A549 (cell line): ENCODE measurements at regions not wholly inside any gene's neighbourhood (a gene's known extent, or its start where the extent isn't known, plus 50 kb on each side); places are given as distances from the start of the nearest gene placed in this dataset.

ENCODE experiments used
- ATAC-seq, 2 experiments: fragments of 200-7000 bp in 1 of 2; fragments of >200 bp in 1 of 2; cut with Nextera tagmentation in 1 of 2; cut with Tn5 transposase in 1 of 2; 3 replicates each; pipeline versions ENCODE4 v1.8.0 to v1.9.1; 2018 to 2020; ENCODE audit warnings: mild to moderate bottlenecking in 1 of 2, moderate library complexity in 1 of 2
- CTCF ChIA-PET: fragments of 300-600 bp; sonication (Branson Sonifier 250); formaldehyde crosslinking; extraction: SDS; loops from one replicate; lab custom pipeline; 2021; ENCODE audit warnings: antibody characterized with exemption, inconsistent platforms; lab: Yijun Ruan, JAX
- POLR2A ChIA-PET: fragments of 350-600 bp; formaldehyde crosslinking; extraction: SDS; loops from one replicate; lab custom pipeline; 2021; ENCODE audit warnings: antibody characterized with exemption, inconsistent platforms; lab: Yijun Ruan, JAX
- DNase-seq, 2 experiments: peaks; one replicate each; pipeline versions ENCODE4 v3.0.0 to v3.0.0-alpha.2; 2011 to 2016; ENCODE audit warnings: low read depth in 1 of 2, low spot score in 1 of 2
- FAIRE-seq: peaks from 2 replicates; lab custom pipeline; 2011; peaks lifted over from hg19 to GRCh38; lab: Jason Lieb, UNC
- H3K27ac ChIP-seq, 2 experiments: fragments of >200 bp; sonication (Bioruptor Twin); formaldehyde crosslinking; 3 replicates each; pipeline ENCODE4 v1.5.1; 2016 to 2017
- H3K4me1 ChIP-seq: fragments of >200 bp; sonication (Bioruptor Twin); formaldehyde crosslinking; 3 replicates; pipeline ENCODE4 v1.6.1; 2016
- H3K4me2 ChIP-seq: fragments of >200 bp; sonication (Bioruptor Twin); formaldehyde crosslinking; 3 replicates; pipeline ENCODE4 v1.6.1; 2016
- H3K4me3 ChIP-seq: fragments of >200 bp; sonication (Bioruptor Twin); formaldehyde crosslinking; 3 replicates; pipeline ENCODE4 v1.5.1; 2016
- H3K9me3 ChIP-seq: fragments of >200 bp; sonication (Bioruptor Twin); formaldehyde crosslinking; 3 replicates; pipeline ENCODE4 v1.6.1; 2016
- BCL3 ChIP-seq: fragments of >200 bp; sonication (Bioruptor Twin); formaldehyde crosslinking; IDR thresholded peaks from 3 replicates; pipeline ENCODE4 v1.6.1; 2016
- CBX2 ChIP-seq: fragments of 200-600 bp; sonication (generic); IDR thresholded peaks from 2 replicates; pipeline ENCODE4 v1.6.1; 2016; ENCODE audit warnings: low read depth, mild to moderate bottlenecking, borderline replicate concordance
- CEBPB ChIP-seq, 2 experiments: fragments of >200 bp in 1 of 2; sonication (Bioruptor Twin) in 1 of 2; formaldehyde crosslinking in 1 of 2; IDR thresholded peaks; 2 replicates each; pipeline ENCODE4 v1.6.1; 2012 to 2016
- EHF ChIP-seq: fragments of 250-450 bp; sonication (Bioruptor Pico); IDR thresholded peaks from 2 replicates; pipeline ENCODE4 v1.5.0; 2020; ENCODE audit warnings: mild to moderate bottlenecking
- EHMT2 ChIP-seq: fragments of 200-600 bp; sonication (generic); IDR thresholded peaks from 2 replicates; pipeline ENCODE4 v1.6.1; 2016; ENCODE audit warnings: antibody characterized with exemption, low read depth, mild to moderate bottlenecking, moderate library complexity
- ELK1 ChIP-seq: fragments of 150-350 bp; IDR thresholded peaks from 2 replicates; pipeline ENCODE4 v1.6.1; 2014; ENCODE audit warnings: low read depth, mild to moderate bottlenecking, low read length
- GATA3 ChIP-seq: IDR thresholded peaks from 2 replicates; pipeline ENCODE4 v1.6.1; 2012; ENCODE audit warnings: borderline replicate concordance
- HDAC2 ChIP-seq: fragments of 200-600 bp; sonication (generic); IDR thresholded peaks from 2 replicates; pipeline ENCODE4 v1.6.1; 2016
- HOXB5 ChIP-seq: fragments of 250-450 bp; sonication (Bioruptor Pico); IDR thresholded peaks from 2 replicates; pipeline ENCODE4 v1.5.0; 2020; ENCODE audit warnings: mild to moderate bottlenecking, moderate library complexity
- JUNB ChIP-seq: fragments of >200 bp; sonication (Bioruptor Twin); formaldehyde crosslinking; IDR thresholded peaks from 2 replicates; pipeline ENCODE4 v1.6.1; 2016
- KDM5A ChIP-seq: fragments of 200-600 bp; sonication (generic); IDR thresholded peaks from 2 replicates; pipeline ENCODE4 v1.6.1; 2016; ENCODE audit warnings: antibody characterized with exemption, mild to moderate bottlenecking
- MAX ChIP-seq: IDR thresholded peaks from 2 replicates; pipeline ENCODE4 v1.6.1; 2012
- MAZ ChIP-seq: fragments of 150-350 bp; IDR thresholded peaks from 2 replicates; pipeline ENCODE4 v1.6.1; 2014; ENCODE audit warnings: antibody characterized with exemption, low read depth, low read length, borderline replicate concordance
- NPAS2 ChIP-seq: fragments of 250-450 bp; sonication (Bioruptor Pico); IDR thresholded peaks from 2 replicates; pipeline ENCODE4 v1.8.0; 2022; ENCODE audit warnings: mild to moderate bottlenecking, moderate library complexity, borderline replicate concordance
- PHF8 ChIP-seq: fragments of 200-600 bp; sonication (generic); IDR thresholded peaks from 2 replicates; pipeline ENCODE4 v1.6.1; 2016; ENCODE audit warnings: low read depth, mild to moderate bottlenecking, antibody characterized with exemption, moderate library complexity, borderline replicate concordance
- POLR2A ChIP-seq: IDR thresholded peaks from 2 replicates; pipeline ENCODE4 v1.6.1; 2012; ENCODE audit warnings: mild to moderate bottlenecking, low read length
- POLR2AphosphoS2 ChIP-seq: conservative IDR thresholded peaks from 2 replicates; pipeline ENCODE4 v1.6.1; 2012; ENCODE audit warnings: low read length, improper control_type of control experiment, inconsistent platforms
- RAD21 ChIP-seq, 2 experiments: fragments of >200 bp in 1 of 2; sonication (Bioruptor Twin) in 1 of 2; formaldehyde crosslinking in 1 of 2; IDR thresholded peaks in 1 of 2; conservative IDR thresholded peaks in 1 of 2; 2 replicates in 1 of 2; 3 replicates in 1 of 2; pipeline ENCODE4 v1.6.1; 2012 to 2018; ENCODE audit warnings: inconsistent platforms in 1 of 2
- RCOR1 ChIP-seq: fragments of 150-350 bp; IDR thresholded peaks from 2 replicates; pipeline ENCODE4 v1.6.1; 2014; ENCODE audit warnings: antibody characterized with exemption, low read length, low read depth
- REST ChIP-seq: fragments of 200-600 bp; sonication (generic); IDR thresholded peaks from 2 replicates; pipeline ENCODE4 v1.6.1; 2016; ENCODE audit warnings: antibody characterized with exemption, mild to moderate bottlenecking, moderate library complexity
- RNF2 ChIP-seq: fragments of 200-600 bp; sonication (generic); IDR thresholded peaks from 2 replicates; pipeline ENCODE4 v1.6.1; 2016; ENCODE audit warnings: low read depth, mild to moderate bottlenecking, antibody characterized with exemption, moderate library complexity, borderline replicate concordance
- SREBF2 ChIP-seq: fragments of 450-650 bp; IDR thresholded peaks from 2 replicates; pipeline ENCODE4 v1.6.1; 2014; ENCODE audit warnings: mild to moderate bottlenecking, moderate library complexity
- WGBS: methylation state at CpG from one replicate; pipeline ENCODE4 v1.1.6; 2017; ENCODE audit errors: missing lambda C conversion rate; 5-methylcytosine and 5-hydroxymethylcytosine counted together

GRCh38 chr7:32155712-32156111 is 85.5 kb upstream of the PDE1C start:
- WGBS: 53% methylated on average over 2 of the region's 2 CpGs
- no peak for TF ChIP-seq SREBF2
- no peak for TF ChIP-seq JUNB
- TF ChIP-seq RAD21 (conservative IDR thresholded peaks at IDR 0.05 in 1 of 2, IDR thresholded peaks at IDR 0.05 in 1 of 2): no peak
- no peak for TF ChIP-seq GATA3
- no peak for TF ChIP-seq MAZ
- TF ChIP-seq POLR2AphosphoS2: no peak
- no peak for TF ChIP-seq CEBPB (IDR thresholded peaks at IDR 0.05)
- TF ChIP-seq NPAS2 (CRISPR knock-in tag): no peak
- no peak for TF ChIP-seq HDAC2
- TF ChIP-seq CBX2: no peak
- TF ChIP-seq BCL3: no peak
- no peak for TF ChIP-seq HOXB5 (CRISPR knock-in tag)
- no peak for TF ChIP-seq EHMT2
- no peak for TF ChIP-seq ELK1
- no peak for TF ChIP-seq MAX
- TF ChIP-seq RNF2: no peak
- TF ChIP-seq REST: no peak
- TF ChIP-seq KDM5A: no peak
- TF ChIP-seq EHF: no peak
- TF ChIP-seq, all 56 proteins: peak for 0
- FAIRE-seq: no peak
- ATAC-seq: no peak
- DNase-seq: no peak
- H3K27ac ChIP-seq: peak overlapping the region in 1 of 2 experiments; percentile 29; a peak in 1 of 6 replicates
- no peaks in the 10 kb centered on the region for H3K4me1 ChIP-seq
- no peaks in the 10 kb centered on the region for H3K9me3 ChIP-seq
- no peak overlapping the region for H3K4me3 ChIP-seq
- CTCF ChIA-PET: interaction anchor here (1.6 kb wide), 1 partner anchor 8 kb away, joined by 5 read pairs; no protein-coding TSS in a partner anchor
- H3K4me2 ChIP-seq: no peak overlapping the region
- POLR2A ChIA-PET: no interaction called here

GRCh38 chr7:32154797-32155196 is 84.6 kb upstream of the PDE1C start:
- Histone ChIP-seq H3K27ac (peak overlapping the region in 1 of 2 experiments; percentile 29; a peak in 1 of 6 replicates), H3K9me3 (no peaks in the 10 kb centered on the region), H3K4me1 (no peaks in the 10 kb centered on the region), H3K4me2 (no peak overlapping the region), H3K4me3 (no peak overlapping the region)
- DNase-seq (no peak), ATAC-seq (no peak), FAIRE-seq (no peak)
- TF ChIP-seq PHF8 (no peak), POLR2A (no peak), RCOR1 (no peak)
- CTCF ChIA-PET: interaction anchor here (1.7 to 3.0 kb wide), 2 partner anchors 9 to 411 kb away, joined by 4 to 13 read pairs; no protein-coding TSS in a partner anchor
- WGBS: 78% methylated on average over 3 of the region's 3 CpGs
- POLR2A ChIA-PET: no interaction called here
